GM04503 (cell line): ENCODE measurements at regions not wholly inside any gene's neighbourhood (a gene's known extent, or its start where the extent isn't known, plus 50 kb on each side); places are given as distances from the start of the nearest gene placed in this dataset.

ENCODE experiments used
- DNase-seq: peaks from one replicate; pipeline ENCODE4 v3.0.0-alpha.2; 2012; ENCODE audit warnings: low read depth

GRCh38 chr1:212558693-212559480 is 49.7 kb upstream of the ATF3 start:
- DNase-seq = peak; percentile 44
